NCI-H82 treated with DMSO at 0.1 percent for 48 hours (cell line): ENCODE measurements at regions not wholly inside any gene's neighbourhood (a gene's known extent, or its start where the extent isn't known, plus 50 kb on each side); places are given as distances from the start of the nearest gene placed in this dataset.
"Not testable (repeated sequence)": the region's sequence is repeated elsewhere in the genome, so short reads cannot be mapped to it uniquely, and the experiment has no call there.

Experiments
- DNase-seq: peaks from one replicate; lab custom pipeline; 2025; ENCODE audit not compliant: unreplicated experiment; lab: John Stamatoyannopoulos, UW

- no peak for DNase-seq
These were observed 59.2 kb downstream of the IL12A start for GRCh38 chr3:160047876-160048275.

GRCh38 chr3:160049038-160049437 is 60.4 kb downstream of the IL12A start:
- no peak for DNase-seq

DNA sequence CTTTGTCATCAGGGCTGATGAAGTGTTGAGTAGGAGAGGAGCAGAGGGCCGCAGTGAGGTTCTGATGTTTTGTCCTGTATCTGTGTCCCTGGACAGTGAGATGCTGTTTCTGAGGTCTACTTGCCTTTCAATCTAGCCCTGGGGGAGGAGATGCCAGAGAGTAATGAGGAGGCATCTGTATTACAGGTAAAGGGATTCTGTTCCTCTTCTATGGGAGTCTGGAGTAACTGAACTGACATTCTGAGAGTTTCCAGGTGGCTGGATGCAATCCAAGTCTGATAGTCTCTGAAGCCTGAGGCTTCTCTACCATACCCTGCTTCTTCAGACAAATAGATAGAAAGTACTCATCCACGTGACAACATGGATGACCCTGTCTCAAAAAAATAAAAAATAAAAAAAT is 60.9 kb downstream of the IL12A start:
- DNase-seq: no peak

- DNase-seq: no peak
These were observed 61.4 kb downstream of the IL12A start for GRCh38 chr3:160049988-160050387.

GRCh38 chr3:160052385-160053047 is 63.9 kb downstream of the IL12A start:
- DNase-seq: no peak

GRCh38 chr3:160053048-160053391 is 64.4 kb downstream of the IL12A start:
- no peak for DNase-seq

DNA sequence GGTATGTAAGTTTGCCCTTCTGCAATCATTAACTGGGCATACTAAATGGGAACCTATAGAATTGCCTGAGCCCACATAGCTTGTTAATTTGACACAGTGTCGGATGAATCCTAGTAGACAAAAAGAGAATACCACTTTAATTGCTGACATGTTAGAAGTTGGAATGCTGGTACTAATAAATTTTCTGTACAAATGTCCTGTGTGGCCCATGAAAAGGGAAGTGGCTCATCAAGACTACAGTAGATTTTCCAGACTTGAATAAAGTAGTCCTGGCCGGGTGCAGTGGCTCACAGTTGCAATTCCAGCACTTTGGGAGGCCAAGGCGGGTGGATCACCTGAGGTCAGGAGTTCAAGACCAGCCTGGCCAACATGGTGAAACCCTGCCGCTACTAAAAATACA is 66.2 kb downstream of the IL12A start:
- DNase-seq: not testable (repeated sequence)

DNA sequence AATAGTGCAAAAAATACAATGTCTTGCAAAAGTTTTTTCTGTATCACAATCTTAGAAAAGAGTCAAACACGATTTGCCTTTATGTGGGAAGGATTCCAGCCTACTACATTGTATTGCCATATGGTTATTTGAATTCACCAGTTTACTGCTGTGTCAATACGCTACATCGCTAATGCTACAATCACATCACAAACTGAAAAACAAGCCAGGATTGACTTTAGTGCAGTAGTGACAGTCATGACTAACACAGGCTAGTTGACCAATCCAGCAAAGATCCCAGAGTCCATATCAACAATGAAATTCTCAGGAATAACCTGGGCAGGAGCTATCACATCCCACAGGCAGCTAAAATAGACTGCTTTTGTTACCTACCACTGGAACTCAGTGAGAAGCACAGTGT is 67.0 kb downstream of the IL12A start:
- no peak for DNase-seq

DNA sequence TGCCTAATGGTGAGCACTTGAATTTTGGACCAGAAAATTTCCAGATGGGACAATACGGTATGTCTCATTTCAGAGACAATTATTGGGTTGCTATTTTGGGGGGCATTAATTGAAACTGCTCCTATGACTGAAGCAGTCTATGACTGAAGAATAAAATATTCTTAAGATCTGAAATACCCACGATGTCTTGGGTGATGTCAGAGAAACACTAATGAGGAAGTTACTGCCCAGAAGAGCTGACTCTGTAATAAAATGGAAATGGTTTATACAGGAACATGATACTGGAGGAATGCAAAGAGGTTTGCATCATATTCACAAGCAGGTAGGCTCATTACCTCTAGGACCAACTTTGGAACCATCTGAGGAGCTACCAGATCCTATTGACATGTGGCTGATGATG is 68.7 kb downstream of the IL12A start:
- DNase-seq: no peak

DNA sequence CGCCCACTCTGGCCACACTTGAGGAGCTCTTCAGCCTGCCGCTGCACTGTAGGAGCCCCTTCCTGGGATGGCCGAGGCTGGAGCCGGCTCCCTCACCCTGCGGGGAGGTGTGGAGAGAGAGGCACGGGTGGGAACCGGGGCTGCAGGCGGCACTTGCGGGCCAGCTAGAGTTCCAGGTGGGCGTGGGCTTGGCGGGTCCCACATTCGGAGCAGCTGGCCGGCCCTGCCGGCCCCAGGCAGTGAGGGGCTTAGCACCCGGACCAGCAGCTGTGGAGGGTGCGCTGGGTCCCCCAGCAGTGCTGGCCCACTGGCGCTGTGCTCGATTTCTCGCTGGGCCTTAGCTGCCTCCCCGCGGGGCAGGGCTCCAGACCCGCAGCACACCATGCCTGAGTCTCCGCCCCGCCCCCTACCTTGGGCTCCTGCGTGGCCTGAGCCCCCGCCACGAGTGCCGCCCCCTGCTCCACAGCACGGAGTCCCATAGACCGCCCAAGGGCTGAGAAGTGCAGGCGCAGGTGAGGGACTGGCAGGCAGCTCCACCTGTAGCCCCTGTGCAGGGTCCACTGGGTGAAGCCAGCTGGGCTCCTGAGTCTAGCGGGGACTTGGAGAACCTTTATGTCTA is 71.9 kb downstream of the IL12A start:
- no peak for DNase-seq

- DNase-seq: no peak
These were observed 72.9 kb downstream of the IL12A start for GRCh38 chr3:160061525-160061924.

- DNase-seq: no peak
These were observed 76.6 kb downstream of the IL12A start for GRCh38 chr3:160065282-160065681.

GRCh38 chr3:160065786-160066185 is 77.2 kb downstream of the IL12A start:
- no peak for DNase-seq

DNA sequence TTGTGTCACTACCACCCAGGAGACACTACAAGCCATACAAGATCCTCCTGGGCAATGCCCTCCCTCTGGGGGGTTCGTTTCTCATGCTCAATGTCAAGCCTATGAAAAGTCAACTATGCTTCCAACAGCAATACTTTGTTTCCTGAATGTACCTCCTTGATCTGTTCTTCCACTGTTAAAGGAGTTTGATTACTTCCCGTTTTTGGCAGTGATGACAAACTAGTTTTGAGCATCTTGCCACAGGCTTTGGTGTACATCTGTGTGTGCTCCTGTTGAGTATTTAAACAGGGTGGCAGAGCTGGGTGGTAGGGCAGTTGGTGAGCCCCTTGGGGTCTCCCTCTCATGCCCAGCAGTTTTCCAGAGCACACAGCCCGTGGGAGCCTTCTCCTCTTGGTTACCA is 81.4 kb downstream of the IL12A start:
- DNase-seq: no peak

DNA sequence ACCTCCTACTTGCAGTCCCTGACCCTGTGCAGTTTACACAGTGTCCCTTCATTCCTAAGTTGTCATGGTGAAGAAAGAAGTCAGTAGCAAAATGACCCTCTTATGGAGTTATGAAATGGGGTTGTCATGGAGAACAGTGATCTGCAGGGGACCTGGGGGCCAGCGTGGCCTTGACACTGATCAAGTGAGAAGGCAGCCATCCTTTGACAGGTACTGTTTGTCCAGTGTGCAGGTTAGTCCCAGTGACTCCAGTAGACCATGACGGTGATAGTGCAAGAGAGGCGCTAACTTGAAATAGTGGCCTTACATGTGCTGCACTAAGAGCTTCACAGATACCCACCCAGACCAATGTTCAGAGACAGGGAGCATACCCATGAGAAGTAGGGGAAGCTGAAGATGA is 87.9 kb downstream of the IL12A start:
- DNase-seq: no peak

DNA sequence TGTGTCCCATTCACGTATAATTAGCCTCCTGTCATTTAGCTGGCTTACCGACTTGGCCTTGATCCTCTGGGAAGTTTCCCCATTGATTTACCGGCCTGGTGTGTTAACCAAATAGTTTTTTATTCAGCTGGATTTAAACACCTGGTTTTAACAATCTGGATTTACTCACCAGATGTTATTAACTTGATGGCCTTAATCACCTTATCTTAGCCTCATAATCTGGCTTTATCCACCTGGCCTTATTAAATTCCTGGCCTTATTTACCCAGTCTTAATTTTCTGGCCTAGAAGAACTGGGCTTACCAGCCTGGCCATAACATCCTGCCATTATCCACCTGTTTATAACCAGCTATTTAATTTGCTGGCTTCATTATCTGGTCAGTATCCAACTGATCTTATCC is 89.9 kb downstream of the IL12A start:
- peak; percentile 98 for DNase-seq

DNA sequence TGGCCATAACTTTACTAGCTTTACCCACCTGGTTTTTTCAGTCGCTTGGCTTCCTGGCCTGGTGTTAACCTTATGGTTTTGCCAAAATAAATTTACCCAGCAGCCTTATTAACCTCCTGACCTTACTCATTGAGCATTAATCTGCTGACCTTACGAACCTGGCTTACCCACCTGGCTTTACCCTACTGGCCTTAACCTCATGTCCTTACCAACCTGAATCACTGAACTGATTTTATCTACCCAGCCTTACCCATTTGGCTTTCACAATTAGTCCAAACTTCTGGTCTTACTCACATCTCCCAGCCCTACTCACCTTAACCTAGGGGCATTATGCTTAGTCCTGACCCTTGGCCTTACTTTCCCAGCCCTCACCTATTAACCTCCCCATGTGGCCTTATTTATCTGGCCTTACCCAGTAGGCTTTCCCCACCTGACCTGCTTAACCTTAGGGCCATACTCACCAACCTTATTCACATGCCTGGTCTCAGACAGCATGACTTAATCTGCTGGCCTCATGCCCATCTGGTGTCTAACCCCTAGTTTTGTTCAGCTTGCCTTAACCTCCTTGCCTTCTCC is 93.4 kb downstream of the IL12A start:
- peak; percentile 26 for DNase-seq

DNA sequence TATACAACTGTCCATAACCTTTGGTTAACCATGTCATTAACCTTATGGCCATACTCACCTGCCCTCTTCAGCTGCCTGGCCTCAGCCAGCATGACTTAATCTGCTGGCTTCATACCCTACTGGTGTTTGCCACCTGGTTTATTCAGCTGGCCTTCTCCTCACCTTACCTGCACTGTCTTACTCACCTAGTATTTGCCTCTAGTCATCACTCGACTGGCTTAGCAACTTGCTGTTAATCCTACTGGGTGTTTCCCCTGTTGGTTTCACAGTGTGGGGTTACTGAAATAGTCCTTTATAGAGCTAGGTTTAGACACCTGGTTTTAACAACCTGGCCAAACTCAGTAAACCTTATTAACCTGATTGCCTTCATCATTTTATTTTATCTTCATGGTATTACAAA is 96.4 kb downstream of the IL12A start:
- no peak for DNase-seq

DNA sequence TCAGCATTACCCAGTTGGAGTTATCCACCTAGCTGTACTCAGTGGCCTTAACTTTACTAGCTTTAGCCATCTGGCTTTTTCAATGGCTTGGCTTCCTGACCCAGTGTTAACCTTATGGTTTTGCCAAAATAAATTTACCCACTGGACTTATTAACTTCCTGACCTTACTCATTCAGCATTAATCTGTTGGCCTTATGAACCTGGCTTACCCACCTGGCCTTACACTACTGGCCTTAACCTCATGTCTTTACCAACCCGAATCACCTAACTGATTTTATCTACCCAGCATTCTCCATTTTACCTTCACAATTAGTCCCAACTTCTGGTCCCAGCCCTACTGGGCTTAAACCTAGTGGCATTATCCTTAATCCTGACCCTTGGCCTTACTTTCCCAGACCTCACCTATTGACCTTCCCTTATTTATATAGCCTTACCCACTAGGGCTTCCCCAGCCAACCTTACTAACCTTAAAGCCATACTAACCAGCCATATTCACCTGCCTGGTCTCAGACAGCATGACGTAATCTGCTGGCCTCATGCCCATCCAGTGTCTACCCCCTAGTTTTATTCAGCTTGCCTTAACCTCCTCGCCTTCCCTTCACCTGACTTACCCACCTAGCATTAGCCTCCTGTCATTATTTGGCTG is 100.0 kb downstream of the IL12A start:
- no peak for DNase-seq

GRCh38 chr3:160090653-160091052 is 102.0 kb downstream of the IL12A start:
- no peak for DNase-seq

DNA sequence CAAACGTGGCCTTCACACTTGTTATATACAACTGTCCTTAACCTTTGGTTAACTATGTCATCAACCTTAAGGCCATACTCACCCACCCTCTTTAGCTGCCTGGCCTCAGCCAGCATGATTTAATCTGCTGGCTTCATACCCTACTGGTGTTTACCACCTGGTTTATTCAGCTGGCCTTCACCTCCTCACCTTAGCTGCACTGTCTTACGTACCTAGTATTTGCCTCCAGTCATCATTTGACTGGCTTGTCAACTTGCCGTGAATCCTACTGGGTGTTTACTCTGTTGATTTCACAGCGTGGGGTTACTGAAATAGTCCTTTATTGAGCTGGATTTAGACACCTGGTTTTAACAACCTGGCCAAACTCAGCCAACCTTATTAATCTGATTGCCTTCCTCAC is 102.8 kb downstream of the IL12A start:
- no peak for DNase-seq

DNA sequence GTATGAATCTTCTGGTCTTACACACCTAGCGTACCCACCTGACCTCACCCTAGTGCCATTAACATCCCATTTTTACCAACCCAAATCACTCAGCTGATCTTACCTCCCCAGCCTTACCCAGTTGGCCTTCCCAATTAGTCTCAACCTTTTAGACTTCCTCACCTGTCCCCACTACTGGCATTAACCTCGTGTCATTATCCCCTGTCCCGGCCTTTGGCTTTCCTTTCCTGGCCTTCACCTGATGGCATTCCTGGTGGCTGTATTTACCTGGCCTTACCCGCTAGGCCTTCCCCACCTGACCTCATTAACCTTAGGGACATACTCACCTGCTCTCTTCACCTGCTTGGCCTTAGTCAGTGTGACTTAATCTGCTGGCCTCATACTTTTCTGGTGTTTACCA is 104.1 kb downstream of the IL12A start:
- no peak for DNase-seq
